ENCODE measurements at regions not wholly inside any gene's neighbourhood (a gene's known extent, or its start where the extent isn't known, plus 50 kb on each side); places are given as distances from the start of the nearest gene placed in this dataset.

DNA sequence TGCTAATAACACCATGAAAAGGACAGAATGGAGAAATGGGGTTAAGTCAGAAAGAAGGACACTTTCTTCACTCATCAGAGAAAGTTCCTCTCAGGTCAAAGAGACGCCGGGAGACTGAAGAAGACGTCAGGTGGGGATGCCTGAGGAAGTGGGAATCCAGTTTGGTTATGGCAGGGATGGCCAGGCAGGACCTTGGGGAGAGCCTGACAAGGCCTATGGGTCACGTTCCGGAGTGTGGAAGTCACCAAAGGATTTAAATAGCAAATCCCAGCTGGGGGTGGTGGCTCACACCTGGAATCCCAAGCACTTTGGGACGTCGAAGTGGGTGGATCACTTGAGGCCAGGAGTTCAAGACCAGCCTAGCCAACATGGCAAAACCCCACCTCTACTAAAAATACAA lies 432.7 kb upstream of the SMIM21 start:
- Histone ChIP-seq H3K27ac (no peak overlapping the region), H3K4me3 (no peak overlapping the region), H3K27me3 (replicated peaks; ENCODE audit: insufficient read depth) (no peaks in the 10 kb centered on the region), H3K36me3 (no peaks in the 10 kb centered on the region), H3K9me3 (no peaks in the 10 kb centered on the region), H3K4me1 (ENCODE audit: control insufficient read depth in 1 of 2, low read depth in 2 of 2) (no peaks in the 10 kb centered on the region)
- DNase-seq (ENCODE audit: low spot score) (no peak), ATAC-seq (ENCODE audit: insufficient number of reproducible peaks, low FRiP score, low read depth) (no peak)
- TF ChIP-seq, protein P1, sequence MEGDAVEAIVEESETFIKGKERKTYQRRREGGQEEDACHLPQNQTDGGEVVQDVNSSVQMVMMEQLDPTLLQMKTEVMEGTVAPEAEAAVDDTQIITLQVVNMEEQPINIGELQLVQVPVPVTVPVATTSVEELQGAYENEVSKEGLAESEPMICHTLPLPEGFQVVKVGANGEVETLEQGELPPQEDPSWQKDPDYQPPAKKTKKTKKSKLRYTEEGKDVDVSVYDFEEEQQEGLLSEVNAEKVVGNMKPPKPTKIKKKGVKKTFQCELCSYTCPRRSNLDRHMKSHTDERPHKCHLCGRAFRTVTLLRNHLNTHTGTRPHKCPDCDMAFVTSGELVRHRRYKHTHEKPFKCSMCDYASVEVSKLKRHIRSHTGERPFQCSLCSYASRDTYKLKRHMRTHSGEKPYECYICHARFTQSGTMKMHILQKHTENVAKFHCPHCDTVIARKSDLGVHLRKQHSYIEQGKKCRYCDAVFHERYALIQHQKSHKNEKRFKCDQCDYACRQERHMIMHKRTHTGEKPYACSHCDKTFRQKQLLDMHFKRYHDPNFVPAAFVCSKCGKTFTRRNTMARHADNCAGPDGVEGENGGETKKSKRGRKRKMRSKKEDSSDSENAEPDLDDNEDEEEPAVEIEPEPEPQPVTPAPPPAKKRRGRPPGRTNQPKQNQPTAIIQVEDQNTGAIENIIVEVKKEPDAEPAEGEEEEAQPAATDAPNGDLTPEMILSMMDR (IDR thresholded peaks at IDR 0.05): no peak

DNA sequence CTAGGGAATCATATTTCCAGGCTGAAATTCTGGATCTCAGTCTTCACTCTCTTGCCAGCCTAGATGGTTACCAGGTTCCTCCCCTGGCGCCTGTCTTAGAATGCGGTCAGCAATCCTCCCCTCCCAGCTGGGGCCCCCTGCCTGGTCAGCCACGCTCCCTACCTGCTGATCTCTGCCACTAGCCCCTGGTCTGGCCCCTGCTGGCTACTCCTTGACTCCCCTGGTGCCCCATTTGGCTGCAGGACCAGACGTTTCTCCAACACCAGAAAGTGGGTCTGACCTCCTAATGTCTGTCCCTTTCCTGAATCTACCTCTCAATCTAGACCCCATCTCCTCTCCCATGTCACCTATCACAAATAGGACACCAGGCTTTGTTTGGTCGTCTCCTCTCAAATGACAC lies 432.0 kb upstream of the SMIM21 start:
- Histone ChIP-seq H3K9me3 (no peaks in the 10 kb centered on the region), H3K27ac (no peak overlapping the region), H3K4me3 (no peak overlapping the region), H3K27me3 (replicated peaks; ENCODE audit: insufficient read depth) (no peaks in the 10 kb centered on the region), H3K36me3 (no peaks in the 10 kb centered on the region), H3K4me1 (ENCODE audit: control insufficient read depth in 1 of 2, low read depth in 2 of 2) (no peaks in the 10 kb centered on the region)
- ATAC-seq (ENCODE audit: insufficient number of reproducible peaks, low FRiP score, low read depth) (no peak), DNase-seq (ENCODE audit: low spot score) (no peak)
- TF ChIP-seq, protein P1 (IDR thresholded peaks at IDR 0.05): no peak

DNA sequence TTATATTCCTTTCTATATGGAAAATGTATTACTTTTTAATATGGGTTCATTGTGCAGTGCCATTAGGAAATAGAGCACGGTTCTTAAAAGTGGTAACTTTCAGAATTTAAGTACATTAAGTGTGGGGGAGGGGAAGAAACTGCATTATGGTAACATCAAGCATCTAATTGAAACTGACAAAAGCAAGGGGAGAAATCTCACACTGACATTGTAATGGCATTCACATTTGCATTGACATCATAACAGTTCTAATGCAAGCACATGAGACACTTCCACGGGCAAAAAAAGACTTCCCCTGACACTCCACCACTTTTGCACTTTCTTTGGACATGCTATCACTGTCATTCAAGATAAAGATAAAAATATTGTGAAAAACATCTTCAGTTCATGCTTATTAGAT lies 431.3 kb upstream of the SMIM21 start:
- TF ChIP-seq, protein P1 (IDR thresholded peaks at IDR 0.05): no peak
- H3K36me3 ChIP-seq: no peaks in the 10 kb centered on the region
- ATAC-seq (ENCODE audit: insufficient number of reproducible peaks, low FRiP score, low read depth): no peak
- H3K4me3 ChIP-seq: no peak overlapping the region
- DNase-seq (ENCODE audit: low spot score): no peak
- H3K4me1 ChIP-seq (ENCODE audit: control insufficient read depth in 1 of 2, low read depth in 2 of 2): no peaks in the 10 kb centered on the region
- no peak overlapping the region for H3K27ac ChIP-seq
- H3K27me3 ChIP-seq (replicated peaks; ENCODE audit: insufficient read depth): no peaks in the 10 kb centered on the region
- no peaks in the 10 kb centered on the region for H3K9me3 ChIP-seq

DNA sequence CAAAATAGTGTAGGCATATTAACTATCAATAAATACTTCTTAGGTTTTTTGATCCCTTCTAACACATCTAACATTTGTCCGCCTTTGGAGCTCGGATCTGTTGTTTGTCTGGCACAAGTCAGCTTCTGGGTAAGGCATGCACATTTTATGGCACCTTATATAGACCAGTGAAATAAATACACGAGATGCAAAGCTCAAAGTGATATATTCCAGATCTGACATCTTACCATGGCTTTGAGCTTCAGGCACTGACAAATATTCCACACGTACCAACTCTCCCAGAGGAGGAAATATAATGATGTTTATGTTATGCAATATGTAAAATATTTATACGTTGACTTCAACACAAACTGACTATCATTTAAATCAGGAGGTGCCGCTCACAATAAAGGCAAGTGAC lies 430.1 kb upstream of the SMIM21 start:
- ATAC-seq (ENCODE audit: insufficient number of reproducible peaks, low FRiP score, low read depth): no peak
- no peaks in the 10 kb centered on the region for H3K36me3 ChIP-seq
- H3K9me3 ChIP-seq: no peaks in the 10 kb centered on the region
- no peaks in the 10 kb centered on the region for H3K27me3 ChIP-seq (replicated peaks; ENCODE audit: insufficient read depth)
- no peak overlapping the region for H3K4me3 ChIP-seq
- TF ChIP-seq, protein P1 (IDR thresholded peaks at IDR 0.05): no peak
- DNase-seq (ENCODE audit: low spot score): no peak
- no peaks in the 10 kb centered on the region for H3K4me1 ChIP-seq (ENCODE audit: control insufficient read depth in 1 of 2, low read depth in 2 of 2)
- H3K27ac ChIP-seq: no peak overlapping the region

DNA sequence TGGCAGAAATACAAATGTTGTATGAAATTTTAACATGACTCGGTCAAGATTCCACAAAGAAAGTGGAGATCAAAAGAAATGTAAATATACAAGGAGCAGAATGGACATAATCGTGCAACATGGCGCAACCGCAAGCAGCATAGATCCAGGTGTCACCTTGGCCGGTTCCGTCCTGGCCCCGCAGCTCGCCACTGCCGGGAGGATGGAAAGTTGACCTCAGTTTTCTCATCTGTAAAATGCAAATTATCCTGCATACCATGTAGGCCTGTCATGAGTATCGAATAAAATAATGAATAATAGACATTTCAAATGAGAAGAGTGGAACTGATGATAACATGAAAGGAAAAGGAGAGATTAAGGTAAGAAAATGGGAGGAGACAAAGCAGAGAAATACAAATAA lies 427.3 kb upstream of the SMIM21 start:
- H3K9me3 ChIP-seq: no peaks in the 10 kb centered on the region
- TF ChIP-seq, protein P1 (IDR thresholded peaks at IDR 0.05): no peak
- no peaks in the 10 kb centered on the region for H3K4me1 ChIP-seq (ENCODE audit: control insufficient read depth in 1 of 2, low read depth in 2 of 2)
- H3K36me3 ChIP-seq: no peaks in the 10 kb centered on the region
- H3K27ac ChIP-seq: no peak overlapping the region
- H3K4me3 ChIP-seq: no peak overlapping the region
- no peaks in the 10 kb centered on the region for H3K27me3 ChIP-seq (replicated peaks; ENCODE audit: insufficient read depth)
- no peak for ATAC-seq (ENCODE audit: insufficient number of reproducible peaks, low FRiP score, low read depth)
- no peak for DNase-seq (ENCODE audit: low spot score)

All from thoracic aorta (tissue), 2 donors.